Suprapubic skin (tissue), 4 donors: ENCODE measurements at regions not wholly inside any gene's neighbourhood (a gene's known extent, or its start where the extent isn't known, plus 50 kb on each side); places are given as distances from the start of the nearest gene placed in this dataset.

Experiments used
- CTCF ChIP-seq, 2 donors: fragments of 200-600 bp in 1 of 2; fragments of 450-650 bp in 1 of 2; sonication (generic) in 1 of 2; IDR thresholded peaks; one replicate each; pipeline ENCODE4 v1.5.1; 2016 to 2019; ENCODE audit warnings: antibody characterized with exemption in 2 of 2, mild to moderate bottlenecking in 1 of 2, moderate library complexity in 1 of 2
- POLR2A ChIP-seq, 2 donors: fragments of 450-650 bp; IDR thresholded peaks; one replicate each; pipeline ENCODE4 v1.6.1; 2017; ENCODE audit warnings: antibody characterized with exemption in 2 of 2, mild to moderate bottlenecking in 2 of 2, moderate library complexity in 2 of 2
- POLR2AphosphoS5 ChIP-seq, 3 donors: sonication (generic); formaldehyde crosslinking; IDR thresholded peaks; one replicate each; pipeline ENCODE4 v1.6.1; 2017; ENCODE audit warnings: antibody characterized with exemption in 3 of 3

DNA sequence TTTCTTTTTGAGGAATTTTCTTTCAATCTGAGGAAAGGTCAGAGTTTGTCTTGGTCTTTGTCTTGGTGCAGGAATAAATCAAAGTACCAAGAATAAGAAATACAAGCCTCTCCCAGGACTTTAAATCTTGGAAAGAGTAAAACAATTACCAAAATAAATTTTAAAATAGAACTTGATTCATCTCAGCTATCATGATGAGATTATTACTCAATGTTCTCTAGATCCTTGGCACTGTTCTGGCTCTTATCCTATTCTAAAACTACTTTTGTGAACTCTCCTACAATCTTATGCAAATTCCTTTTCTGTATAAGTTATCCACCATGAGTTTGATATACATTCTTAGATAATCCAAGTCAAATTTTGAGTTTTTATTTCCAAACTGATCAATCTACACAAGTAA lies 464.3 kb downstream of the PPARGC1A start:
- TF ChIP-seq POLR2A (IDR thresholded peaks at IDR 0.05) (no peak), CTCF (IDR thresholded peaks at IDR 0.05) (no peak), POLR2AphosphoS5 (IDR thresholded peaks at IDR 0.05) (no peak)
